IPS-15b (cell line): ENCODE measurements at regions not wholly inside any gene's neighbourhood (a gene's known extent, or its start where the extent isn't known, plus 50 kb on each side); places are given as distances from the start of the nearest gene placed in this dataset.

ENCODE experiments used
- H3K27me3 ChIP-seq: one replicate; pipeline ENCODE4 v1.6.1; 2013; ENCODE audit warnings: low read length; ENCODE audit not compliant: control insufficient read depth, insufficient read depth
- H3K36me3 ChIP-seq: one replicate; pipeline ENCODE4 v1.6.1; 2013; ENCODE audit warnings: low read length; ENCODE audit not compliant: control insufficient read depth, insufficient read depth
- H3K4me1 ChIP-seq: one replicate; pipeline ENCODE4 v1.6.1; 2013; ENCODE audit warnings: mild to moderate bottlenecking, low read length; ENCODE audit not compliant: control insufficient read depth, insufficient read depth
- H3K4me3 ChIP-seq: one replicate; pipeline ENCODE4 v1.5.1; 2013; ENCODE audit warnings: low read depth, low read length
- H3K9ac ChIP-seq: one replicate; pipeline ENCODE4 v1.6.1; 2013; ENCODE audit warnings: low read depth, mild to moderate bottlenecking, low read length
- H3K9me3 ChIP-seq: one replicate; pipeline ENCODE4 v1.6.1; 2013; ENCODE audit warnings: mild to moderate bottlenecking, low read length; ENCODE audit not compliant: control insufficient read depth, insufficient read depth

DNA sequence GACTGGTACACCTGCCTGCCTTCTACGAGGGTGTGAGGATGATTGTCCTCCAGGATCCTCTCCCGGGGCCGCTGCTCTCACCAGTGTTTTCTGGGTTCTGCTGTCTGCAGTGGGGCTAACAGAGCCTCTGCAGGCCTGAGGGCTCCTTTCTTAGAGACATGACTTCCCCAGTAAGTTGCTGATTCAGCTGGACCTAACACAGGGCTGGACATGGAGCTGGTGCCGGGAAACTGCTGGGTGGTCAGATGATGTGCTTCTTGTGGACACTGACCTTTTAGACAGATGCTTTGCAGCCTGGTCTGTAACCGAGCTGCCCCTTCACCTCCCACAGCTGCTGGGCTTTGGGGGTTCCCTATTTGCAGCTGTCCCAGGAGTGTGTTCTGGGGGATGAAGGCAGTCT, 71.5 kb downstream of the FOXL1 start:
- no peak overlapping the region for H3K4me3 ChIP-seq
- H3K9ac ChIP-seq, result no peak overlapping the region
- no peaks in the 10 kb centered on the region for H3K36me3 ChIP-seq
- no peaks in the 10 kb centered on the region for H3K27me3 ChIP-seq
- peaks cover 3% of the 10 kb centered on the region for H3K9me3 ChIP-seq
- H3K4me1 ChIP-seq, result no peaks in the 10 kb centered on the region

GRCh38 chr16:86651013-86651627, 72.8 kb downstream of the FOXL1 start:
- peaks cover 3% of the 10 kb centered on the region for H3K9me3 ChIP-seq
- no peaks in the 10 kb centered on the region for H3K36me3 ChIP-seq
- no peak overlapping the region for H3K4me3 ChIP-seq
- H3K4me1 ChIP-seq, result no peaks in the 10 kb centered on the region
- H3K9ac ChIP-seq, result no peak overlapping the region
- no peaks in the 10 kb centered on the region for H3K27me3 ChIP-seq

DNA sequence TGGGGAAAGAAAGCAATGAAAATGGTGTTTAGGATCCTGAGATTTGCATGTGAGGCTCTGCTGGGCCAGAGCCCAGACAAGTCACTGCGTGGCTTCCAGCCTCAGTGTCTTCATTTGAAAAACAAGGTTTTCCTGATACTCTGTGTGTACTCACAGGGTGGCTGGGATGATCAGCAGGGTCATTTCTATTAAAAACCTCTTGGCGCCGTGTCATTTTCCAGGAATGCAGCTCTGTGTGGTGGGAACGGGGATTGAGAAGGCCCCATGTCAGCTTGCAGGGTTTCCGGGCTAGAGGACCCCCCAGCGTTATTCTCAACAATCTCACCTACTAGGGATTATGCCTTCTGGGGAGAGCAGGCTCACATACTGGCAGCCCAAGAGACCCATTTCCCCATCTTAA, 73.5 kb downstream of the FOXL1 start:
- Histone ChIP-seq H3K36me3 (no peaks in the 10 kb centered on the region), H3K9me3 (peaks cover 3% of the 10 kb centered on the region), H3K4me1 (no peaks in the 10 kb centered on the region), H3K4me3 (no peak overlapping the region), H3K27me3 (no peaks in the 10 kb centered on the region), H3K9ac (no peak overlapping the region)

GRCh38 chr16:86653285-86654006, 75.1 kb downstream of the FOXL1 start:
- H3K4me3 ChIP-seq, result no peak overlapping the region
- no peaks in the 10 kb centered on the region for H3K27me3 ChIP-seq
- no peak overlapping the region for H3K9ac ChIP-seq
- no peaks in the 10 kb centered on the region for H3K4me1 ChIP-seq
- H3K9me3 ChIP-seq, result no peaks in the 10 kb centered on the region
- no peaks in the 10 kb centered on the region for H3K36me3 ChIP-seq

- H3K9ac ChIP-seq, result no peak overlapping the region
- H3K4me1 ChIP-seq, result no peaks in the 10 kb centered on the region
- H3K27me3 ChIP-seq, result no peaks in the 10 kb centered on the region
- no peak overlapping the region for H3K4me3 ChIP-seq
- H3K36me3 ChIP-seq, result no peaks in the 10 kb centered on the region
- no peaks in the 10 kb centered on the region for H3K9me3 ChIP-seq
These were observed 79.6 kb downstream of the FOXL1 start for GRCh38 chr16:86657972-86658371.

- no peaks in the 10 kb centered on the region for H3K9me3 ChIP-seq
- H3K9ac ChIP-seq, result no peak overlapping the region
- H3K36me3 ChIP-seq, result no peaks in the 10 kb centered on the region
- H3K4me1 ChIP-seq, result no peaks in the 10 kb centered on the region
- H3K27me3 ChIP-seq, result no peaks in the 10 kb centered on the region
- no peak overlapping the region for H3K4me3 ChIP-seq
These were observed 82.3 kb downstream of the FOXL1 start for GRCh38 chr16:86660623-86661022.

DNA sequence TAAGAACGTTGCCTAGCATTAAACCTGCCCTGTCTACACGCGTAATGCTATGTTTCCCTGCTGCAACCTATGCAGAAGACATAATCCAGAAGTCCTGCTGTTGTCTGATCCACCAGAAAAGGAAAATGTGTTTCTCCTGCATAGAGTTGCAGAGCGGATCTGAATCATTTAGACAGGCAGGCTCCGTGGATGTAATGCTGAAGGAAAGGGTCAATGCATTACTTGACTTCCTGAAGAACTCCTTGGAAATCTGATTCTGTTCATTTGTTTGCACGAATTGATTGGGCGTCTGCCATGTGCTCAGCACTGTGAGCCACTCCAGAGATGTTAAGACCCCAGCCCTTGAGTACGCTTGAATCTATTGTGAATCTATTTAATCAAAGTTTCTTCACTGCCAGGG, 83.4 kb downstream of the FOXL1 start:
- Histone ChIP-seq H3K27me3 (no peaks in the 10 kb centered on the region), H3K9me3 (no peaks in the 10 kb centered on the region), H3K4me1 (no peaks in the 10 kb centered on the region), H3K4me3 (no peak overlapping the region), H3K36me3 (no peaks in the 10 kb centered on the region), H3K9ac (no peak overlapping the region)

DNA sequence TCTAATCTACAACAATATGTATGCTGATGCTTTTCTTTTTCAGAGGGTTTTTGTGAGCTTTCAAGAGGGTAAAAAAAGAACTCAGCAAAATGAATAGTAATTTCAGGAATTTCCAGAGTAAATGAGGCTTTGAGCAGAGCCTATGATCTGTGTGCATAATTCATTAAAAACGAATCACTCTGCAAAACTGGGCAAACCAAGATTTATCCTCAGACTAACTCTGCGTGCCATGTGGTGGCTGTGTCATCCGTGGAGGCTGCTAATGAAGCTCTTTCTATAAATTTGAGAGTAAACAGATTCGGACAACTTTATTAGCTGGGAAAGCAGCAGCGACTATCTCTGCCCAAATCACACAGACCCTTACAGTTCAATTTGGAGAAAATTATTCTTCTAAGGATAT, 83.8 kb downstream of the FOXL1 start:
- H3K4me3 ChIP-seq, result no peak overlapping the region
- no peaks in the 10 kb centered on the region for H3K4me1 ChIP-seq
- H3K36me3 ChIP-seq, result no peaks in the 10 kb centered on the region
- H3K9ac ChIP-seq, result no peak overlapping the region
- H3K9me3 ChIP-seq, result no peaks in the 10 kb centered on the region
- H3K27me3 ChIP-seq, result no peaks in the 10 kb centered on the region

GRCh38 chr16:86662740-86663139, 84.4 kb downstream of the FOXL1 start:
- Histone ChIP-seq H3K27me3 (no peaks in the 10 kb centered on the region), H3K36me3 (no peaks in the 10 kb centered on the region), H3K4me3 (no peak overlapping the region), H3K9ac (no peak overlapping the region), H3K9me3 (no peaks in the 10 kb centered on the region), H3K4me1 (no peaks in the 10 kb centered on the region)

GRCh38 chr16:86663685-86664521, 85.6 kb downstream of the FOXL1 start:
- Histone ChIP-seq H3K4me1 (peaks cover 5% of the 10 kb centered on the region), H3K4me3 (no peak overlapping the region), H3K9ac (no peak overlapping the region), H3K9me3 (no peaks in the 10 kb centered on the region), H3K36me3 (no peaks in the 10 kb centered on the region), H3K27me3 (no peaks in the 10 kb centered on the region)

GRCh38 chr16:86664522-86665318, 86.4 kb downstream of the FOXL1 start:
- Histone ChIP-seq H3K27me3 (no peaks in the 10 kb centered on the region), H3K9me3 (no peaks in the 10 kb centered on the region), H3K36me3 (no peaks in the 10 kb centered on the region), H3K9ac (no peak overlapping the region), H3K4me1 (peaks cover 5% of the 10 kb centered on the region), H3K4me3 (no peak overlapping the region)
